Liver (tissue), 8 donors: ENCODE measurements at regions not wholly inside any gene's neighbourhood (a gene's known extent, or its start where the extent isn't known, plus 50 kb on each side); places are given as distances from the start of the nearest gene placed in this dataset.

ENCODE experiments used
- DNase-seq: peaks from one replicate; pipeline ENCODE4 v3.0.0-alpha.2; 2017; ENCODE audit warnings: low spot score
- H3K27ac ChIP-seq, 2 donors: one replicate each; pipeline ENCODE4 v1.7.0; 2013; ENCODE audit warnings: inconsistent platforms in 2 of 2, low read length in 2 of 2, control low read depth in 1 of 2, low read depth in 1 of 2, mild to moderate bottlenecking in 1 of 2
- H3K27me3 ChIP-seq, 4 donors: one replicate each; pipeline versions ENCODE4 v1.6.1 to v1.7.0; 2013; ENCODE audit warnings: low read length in 3 of 4, inconsistent platforms in 1 of 4, mild to moderate bottlenecking in 1 of 4, moderate library complexity in 1 of 4; ENCODE audit not compliant: control insufficient read depth in 4 of 4, insufficient read depth in 4 of 4
- H3K36me3 ChIP-seq, 4 donors: one replicate each; pipeline versions ENCODE4 v1.6.1 to v1.7.0; 2013; ENCODE audit warnings: low read length in 3 of 4, mild to moderate bottlenecking in 3 of 4, low read depth in 1 of 4, moderate library complexity in 1 of 4; ENCODE audit not compliant: control insufficient read depth in 4 of 4, insufficient read depth in 3 of 4
- H3K4me1 ChIP-seq, 4 donors: one replicate each; pipeline versions ENCODE4 v1.6.1 to v1.7.0; 2013; ENCODE audit warnings: low read length in 3 of 4, mild to moderate bottlenecking in 3 of 4, moderate library complexity in 1 of 4; ENCODE audit not compliant: control insufficient read depth in 4 of 4, insufficient read depth in 4 of 4
- H3K4me3 ChIP-seq, 3 donors: one replicate each; pipeline versions ENCODE4 v1.6.1 to v1.7.0; 2013; ENCODE audit warnings: low read length in 3 of 3, control low read depth in 1 of 3, low read depth in 1 of 3, mild to moderate bottlenecking in 1 of 3
- H3K9ac ChIP-seq, 2 donors: one replicate each; pipeline ENCODE4 v1.7.0; 2013; ENCODE audit warnings: low read length in 2 of 2, mild to moderate bottlenecking in 2 of 2, moderate library complexity in 2 of 2, control low read depth in 1 of 2, low read depth in 1 of 2
- H3K9me3 ChIP-seq, 4 donors: one replicate each; pipeline versions ENCODE4 v1.6.1 to v1.7.0; 2013; ENCODE audit warnings: low read length in 3 of 4; ENCODE audit not compliant: control insufficient read depth in 4 of 4
- EGR1 ChIP-seq, 2 donors: IDR thresholded peaks; 2 replicates each; pipeline ENCODE4 v1.6.1; 2016 to 2018; ENCODE audit warnings: antibody characterized with exemption in 2 of 2, low read depth in 2 of 2
- FOXA1 ChIP-seq: IDR thresholded peaks from 2 replicates; pipeline ENCODE4 v1.6.1; 2016; ENCODE audit warnings: antibody characterized with exemption
- FOXA2 ChIP-seq: IDR thresholded peaks from 2 replicates; pipeline ENCODE4 v1.6.1; 2016; ENCODE audit warnings: antibody characterized with exemption
- HNF4A ChIP-seq, 2 donors: conservative IDR thresholded peaks; 2 replicates each; pipeline ENCODE4 v1.6.1; 2016; ENCODE audit warnings: antibody characterized with exemption in 2 of 2, mild to moderate bottlenecking in 2 of 2
- HNF4G ChIP-seq: IDR thresholded peaks from 2 replicates; pipeline ENCODE4 v1.6.1; 2016; ENCODE audit warnings: antibody characterized with exemption
- JUND ChIP-seq, 2 donors: IDR thresholded peaks; 2 replicates each; pipeline ENCODE4 v1.6.1; 2016; ENCODE audit warnings: antibody characterized with exemption in 2 of 2
- NR2F2 ChIP-seq: IDR thresholded peaks from 2 replicates; pipeline ENCODE4 v1.6.1; 2016; ENCODE audit warnings: antibody characterized with exemption
- RAD21 ChIP-seq, 2 donors: IDR thresholded peaks; 2 replicates each; pipeline ENCODE4 v1.6.1; 2016; ENCODE audit warnings: antibody characterized with exemption in 2 of 2, mild to moderate bottlenecking in 2 of 2
- SP1 ChIP-seq: IDR thresholded peaks from 2 replicates; pipeline ENCODE4 v1.6.1; 2018; ENCODE audit warnings: antibody characterized with exemption, mild to moderate bottlenecking
- TAF1 ChIP-seq: conservative IDR thresholded peaks from 2 replicates; pipeline ENCODE4 v1.6.1; 2016; ENCODE audit warnings: antibody characterized with exemption, mild to moderate bottlenecking
- WGBS: extraction: QIAGEN DNeasy Blood & Tissue Kit; methylation state at CpG from one replicate; pipeline ENCODE4 v1.1.7; 2013; 5-methylcytosine and 5-hydroxymethylcytosine counted together
- TF ChIP-seq, protein P1 (sequence below): IDR thresholded peaks from 2 replicates; pipeline ENCODE4 v1.6.1; 2016; ENCODE audit warnings: antibody characterized with exemption
- TF ChIP-seq, protein P2 (sequence below): IDR thresholded peaks from 2 replicates; pipeline ENCODE4 v1.6.1; 2016; ENCODE audit warnings: antibody characterized with exemption, mild to moderate bottlenecking
- TF ChIP-seq, protein P3 (sequence below): fragments of 150-350 bp; IDR thresholded peaks from 2 replicates; pipeline ENCODE4 v1.5.1; 2017; ENCODE audit warnings: improper control_type of control experiment, low read depth, low read length; ENCODE audit not compliant: missing input control
- TF ChIP-seq, protein P4 (sequence below): IDR thresholded peaks from 2 replicates; pipeline ENCODE4 v1.6.1; 2016; ENCODE audit warnings: antibody characterized with exemption
- donor health status: healthy.
- donor health status: healthy.
- donor health status: healthy.
- donor health status: healthy.
- donor health status: healthy.

DNA sequence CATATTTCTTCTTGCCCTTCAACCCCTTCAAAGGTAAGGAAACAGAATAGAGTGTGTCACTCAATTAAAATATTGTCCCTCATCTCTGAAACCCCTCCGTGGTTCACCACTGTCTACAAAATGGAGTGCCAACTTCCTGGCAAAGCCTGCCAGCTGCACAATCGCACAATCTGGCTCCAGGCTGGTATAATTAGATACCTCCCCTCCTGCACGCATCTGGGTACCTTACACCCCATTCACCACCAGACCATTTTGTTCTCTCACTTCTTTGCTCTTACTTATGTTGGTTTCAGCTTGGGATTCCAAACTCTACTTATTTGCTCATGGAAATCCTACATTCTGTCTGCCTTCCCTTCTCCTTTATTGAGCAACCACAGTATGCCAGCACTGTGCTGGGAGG, 314.9 kb downstream of the NUAK1 start:
- H3K9me3 ChIP-seq, result no peaks in the 10 kb centered on the region
- H3K4me3 ChIP-seq, result no peak overlapping the region
- H3K9ac ChIP-seq, result no peak overlapping the region
- TF ChIP-seq, protein P1, sequence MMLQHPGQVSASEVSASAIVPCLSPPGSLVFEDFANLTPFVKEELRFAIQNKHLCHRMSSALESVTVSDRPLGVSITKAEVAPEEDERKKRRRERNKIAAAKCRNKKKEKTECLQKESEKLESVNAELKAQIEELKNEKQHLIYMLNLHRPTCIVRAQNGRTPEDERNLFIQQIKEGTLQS, result no peak
- no peak for TF ChIP-seq NR2F2
- no peak for TF ChIP-seq EGR1 (IDR thresholded peaks at IDR 0.05; ENCODE audit: low read depth in 2 of 2)
- no peak for TF ChIP-seq HNF4A (conservative IDR thresholded peaks at IDR 0.05)
- TF ChIP-seq RAD21 (IDR thresholded peaks at IDR 0.05), result no peak
- TF ChIP-seq SP1, result no peak
- no peak for TF ChIP-seq TAF1
- no peak for TF ChIP-seq HNF4G
- no peak for TF ChIP-seq FOXA1
- no peak for TF ChIP-seq JUND (IDR thresholded peaks at IDR 0.05)
- 79% methylated on average over 3 of the region's 3 CpGs for WGBS
- H3K27me3 ChIP-seq, result no peaks in the 10 kb centered on the region
- peaks cover 1 to 18% (median 7%) of the 10 kb centered on the region in 4 donors for H3K4me1 ChIP-seq
- no peak overlapping the region for H3K27ac ChIP-seq
- DNase-seq, result no peak
- no peaks in the 10 kb centered on the region for H3K36me3 ChIP-seq

DNA sequence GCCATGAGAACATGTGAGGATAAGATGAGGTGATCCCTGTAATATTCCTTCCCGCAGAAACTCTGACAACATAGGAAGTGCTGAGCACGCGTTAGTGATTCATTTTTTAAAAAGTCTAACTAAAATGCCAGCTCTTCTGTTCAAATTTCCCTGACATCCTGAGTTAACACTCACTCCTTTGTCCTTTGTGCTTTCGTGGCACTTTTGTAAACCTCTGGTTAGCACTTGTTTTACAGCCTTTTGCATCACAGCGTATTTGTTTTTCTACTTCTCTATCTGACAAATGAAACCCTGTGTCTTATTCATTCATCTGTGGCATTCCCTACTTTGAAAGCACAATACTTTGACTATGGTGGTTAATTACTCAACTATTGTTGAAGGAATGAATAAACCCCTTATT, 313.6 kb downstream of the NUAK1 start:
- WGBS, result 82% methylated on average over 5 of the region's 5 CpGs
- Histone ChIP-seq H3K27ac (no peak overlapping the region), H3K36me3 (no peaks in the 10 kb centered on the region), H3K27me3 (no peaks in the 10 kb centered on the region), H3K4me3 (no peak overlapping the region), H3K9me3 (no peaks in the 10 kb centered on the region), H3K4me1 (peaks cover 1 to 12% (median 7%) of the 10 kb centered on the region in 4 donors), H3K9ac (no peak overlapping the region)
- DNase-seq, result no peak
- no peak for TF ChIP-seq NR2F2
- TF ChIP-seq, protein P2, sequence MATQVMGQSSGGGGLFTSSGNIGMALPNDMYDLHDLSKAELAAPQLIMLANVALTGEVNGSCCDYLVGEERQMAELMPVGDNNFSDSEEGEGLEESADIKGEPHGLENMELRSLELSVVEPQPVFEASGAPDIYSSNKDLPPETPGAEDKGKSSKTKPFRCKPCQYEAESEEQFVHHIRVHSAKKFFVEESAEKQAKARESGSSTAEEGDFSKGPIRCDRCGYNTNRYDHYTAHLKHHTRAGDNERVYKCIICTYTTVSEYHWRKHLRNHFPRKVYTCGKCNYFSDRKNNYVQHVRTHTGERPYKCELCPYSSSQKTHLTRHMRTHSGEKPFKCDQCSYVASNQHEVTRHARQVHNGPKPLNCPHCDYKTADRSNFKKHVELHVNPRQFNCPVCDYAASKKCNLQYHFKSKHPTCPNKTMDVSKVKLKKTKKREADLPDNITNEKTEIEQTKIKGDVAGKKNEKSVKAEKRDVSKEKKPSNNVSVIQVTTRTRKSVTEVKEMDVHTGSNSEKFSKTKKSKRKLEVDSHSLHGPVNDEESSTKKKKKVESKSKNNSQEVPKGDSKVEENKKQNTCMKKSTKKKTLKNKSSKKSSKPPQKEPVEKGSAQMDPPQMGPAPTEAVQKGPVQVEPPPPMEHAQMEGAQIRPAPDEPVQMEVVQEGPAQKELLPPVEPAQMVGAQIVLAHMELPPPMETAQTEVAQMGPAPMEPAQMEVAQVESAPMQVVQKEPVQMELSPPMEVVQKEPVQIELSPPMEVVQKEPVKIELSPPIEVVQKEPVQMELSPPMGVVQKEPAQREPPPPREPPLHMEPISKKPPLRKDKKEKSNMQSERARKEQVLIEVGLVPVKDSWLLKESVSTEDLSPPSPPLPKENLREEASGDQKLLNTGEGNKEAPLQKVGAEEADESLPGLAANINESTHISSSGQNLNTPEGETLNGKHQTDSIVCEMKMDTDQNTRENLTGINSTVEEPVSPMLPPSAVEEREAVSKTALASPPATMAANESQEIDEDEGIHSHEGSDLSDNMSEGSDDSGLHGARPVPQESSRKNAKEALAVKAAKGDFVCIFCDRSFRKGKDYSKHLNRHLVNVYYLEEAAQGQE, result no peak
- no peak for TF ChIP-seq HNF4G
- TF ChIP-seq FOXA2, result no peak
- no peak for TF ChIP-seq FOXA1
- no peak for TF ChIP-seq RAD21 (IDR thresholded peaks at IDR 0.05)
- TF ChIP-seq, protein P3, sequence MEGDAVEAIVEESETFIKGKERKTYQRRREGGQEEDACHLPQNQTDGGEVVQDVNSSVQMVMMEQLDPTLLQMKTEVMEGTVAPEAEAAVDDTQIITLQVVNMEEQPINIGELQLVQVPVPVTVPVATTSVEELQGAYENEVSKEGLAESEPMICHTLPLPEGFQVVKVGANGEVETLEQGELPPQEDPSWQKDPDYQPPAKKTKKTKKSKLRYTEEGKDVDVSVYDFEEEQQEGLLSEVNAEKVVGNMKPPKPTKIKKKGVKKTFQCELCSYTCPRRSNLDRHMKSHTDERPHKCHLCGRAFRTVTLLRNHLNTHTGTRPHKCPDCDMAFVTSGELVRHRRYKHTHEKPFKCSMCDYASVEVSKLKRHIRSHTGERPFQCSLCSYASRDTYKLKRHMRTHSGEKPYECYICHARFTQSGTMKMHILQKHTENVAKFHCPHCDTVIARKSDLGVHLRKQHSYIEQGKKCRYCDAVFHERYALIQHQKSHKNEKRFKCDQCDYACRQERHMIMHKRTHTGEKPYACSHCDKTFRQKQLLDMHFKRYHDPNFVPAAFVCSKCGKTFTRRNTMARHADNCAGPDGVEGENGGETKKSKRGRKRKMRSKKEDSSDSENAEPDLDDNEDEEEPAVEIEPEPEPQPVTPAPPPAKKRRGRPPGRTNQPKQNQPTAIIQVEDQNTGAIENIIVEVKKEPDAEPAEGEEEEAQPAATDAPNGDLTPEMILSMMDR, result no peak
- no peak for TF ChIP-seq SP1
- no peak for TF ChIP-seq TAF1
- TF ChIP-seq, protein P4, sequence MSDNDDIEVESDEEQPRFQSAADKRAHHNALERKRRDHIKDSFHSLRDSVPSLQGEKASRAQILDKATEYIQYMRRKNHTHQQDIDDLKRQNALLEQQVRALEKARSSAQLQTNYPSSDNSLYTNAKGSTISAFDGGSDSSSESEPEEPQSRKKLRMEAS, result no peak
- TF ChIP-seq JUND (IDR thresholded peaks at IDR 0.05), result no peak
- TF ChIP-seq EGR1 (IDR thresholded peaks at IDR 0.05; ENCODE audit: low read depth in 2 of 2), result no peak
